Endodermal cell (in vitro differentiated cells): ENCODE measurements at regions not wholly inside any gene's neighbourhood (a gene's known extent, or its start where the extent isn't known, plus 50 kb on each side); places are given as distances from the start of the nearest gene placed in this dataset.
A peak's percentile ranks its signal among the peaks of the same experiment; 100 is the strongest.

Experiments
- DNase-seq: peaks from one replicate; pipeline ENCODE4 v3.0.0-alpha.2; 2017
- H3K27ac ChIP-seq: 2 replicates; pipeline ENCODE4 v1.5.1; 2013; ENCODE audit warnings: mild to moderate bottlenecking, low read depth, low read length, moderate library complexity
- H3K27me3 ChIP-seq: 2 replicates; pipeline ENCODE4 v1.6.1; 2013; ENCODE audit warnings: mild to moderate bottlenecking, low read length, moderate library complexity; ENCODE audit not compliant: insufficient read depth, control insufficient read depth, poor library complexity, severe bottlenecking
- H3K36me3 ChIP-seq: 2 replicates; pipeline ENCODE4 v1.7.0; 2013; ENCODE audit warnings: mild to moderate bottlenecking, low read length, moderate library complexity; ENCODE audit not compliant: control insufficient read depth, insufficient read depth
- H3K4me1 ChIP-seq: one replicate; pipeline ENCODE4 v1.7.0; 2013; ENCODE audit warnings: low read length; ENCODE audit not compliant: control insufficient read depth, insufficient read depth
- H3K4me3 ChIP-seq: 2 replicates; pipeline ENCODE4 v1.5.1; 2013; ENCODE audit warnings: mild to moderate bottlenecking, low read length, moderate library complexity
- H3K9ac ChIP-seq: 2 replicates; pipeline ENCODE4 v1.6.1; 2013; ENCODE audit warnings: mild to moderate bottlenecking, low read length, moderate library complexity; ENCODE audit not compliant: poor library complexity, severe bottlenecking; ENCODE audit errors: extremely low read depth
- H3K9me3 ChIP-seq: 2 replicates; pipeline ENCODE4 v1.6.1; 2013; ENCODE audit warnings: mild to moderate bottlenecking, low read length, moderate library complexity; ENCODE audit not compliant: control insufficient read depth
- H3K27ac Mint-ChIP-seq: 2 replicates; pipeline ENCODE4 v1.8.0; 2020; ENCODE audit warnings: mixed read lengths
- H3K27me3 Mint-ChIP-seq: 2 replicates; pipeline ENCODE4 v1.8.0; 2021; ENCODE audit warnings: mild to moderate bottlenecking, mixed read lengths; ENCODE audit not compliant: insufficient read depth
- H3K36me3 Mint-ChIP-seq: 2 replicates; pipeline ENCODE4 v1.8.0; 2020; ENCODE audit warnings: low read depth, mixed read lengths
- H3K4me1 Mint-ChIP-seq: 2 replicates; pipeline ENCODE4 v1.8.0; 2020; ENCODE audit warnings: mixed read lengths
- H3K4me3 Mint-ChIP-seq: 2 replicates; pipeline ENCODE4 v1.8.0; 2020; ENCODE audit warnings: mild to moderate bottlenecking, moderate library complexity, mixed read lengths
- H3K9me3 Mint-ChIP-seq: 2 replicates; pipeline ENCODE4 v1.8.0; 2020; ENCODE audit warnings: mild to moderate bottlenecking, mixed read lengths
- WGBS, 2 experiments: methylation state at CpG; one replicate each; pipeline versions ENCODE4 v1.1.5 to v1.1.7; 2013; ENCODE audit warnings: missing lambda C conversion rate in 2 of 2, mixed read lengths in 1 of 2; ENCODE audit not compliant: insufficient coverage in 1 of 2, insufficient read length in 1 of 2; 5-methylcytosine and 5-hydroxymethylcytosine counted together
- TF ChIP-seq, protein P1 (sequence below): fragments of 200-600 bp; sonication (generic); conservative IDR thresholded peaks from 2 replicates; pipeline ENCODE4 v1.5.0; 2021; ENCODE audit warnings: antibody characterized with exemption, mild to moderate bottlenecking

DNA sequence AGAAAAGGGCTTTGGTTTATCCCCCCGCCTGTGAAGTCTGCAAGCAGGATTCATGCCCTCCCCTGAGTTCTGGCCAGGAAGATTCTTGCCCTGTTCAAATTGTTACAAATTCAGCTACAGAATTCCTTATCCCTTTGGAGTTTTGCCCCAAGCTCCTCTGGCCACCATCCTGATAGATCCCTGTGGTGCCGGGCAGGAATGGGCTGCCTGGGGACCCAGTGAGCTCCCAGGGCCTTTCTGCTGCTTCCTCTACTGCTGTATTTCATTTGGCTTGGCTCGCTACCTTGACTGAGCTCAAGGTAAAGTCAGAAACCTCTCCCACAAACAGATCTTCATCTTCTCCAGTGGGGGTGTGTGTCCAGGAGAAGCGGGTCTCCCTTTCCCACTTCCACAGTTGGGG is 194.6 kb upstream of the NBEA start:
- Histone ChIP-seq H3K4me1 (peaks cover 17% of the 10 kb centered on the region), H3K27ac (peak overlapping the region; percentile 26), H3K36me3 (no peaks in the 10 kb centered on the region), H3K9me3 (no peaks in the 10 kb centered on the region), H3K27me3 (no peaks in the 10 kb centered on the region), H3K9ac (no peak overlapping the region), H3K4me3 (no peak overlapping the region)
- Mint-ChIP-seq H3K4me1 (peaks cover 55% of the 10 kb centered on the region), H3K36me3 (peaks cover 4% of the 10 kb centered on the region), H3K4me3 (no peak overlapping the region), H3K27me3 (no peaks in the 10 kb centered on the region), H3K9me3 (peaks cover 38% of the 10 kb centered on the region), H3K27ac (peak overlapping the region; percentile 91)
- TF ChIP-seq, protein P1, sequence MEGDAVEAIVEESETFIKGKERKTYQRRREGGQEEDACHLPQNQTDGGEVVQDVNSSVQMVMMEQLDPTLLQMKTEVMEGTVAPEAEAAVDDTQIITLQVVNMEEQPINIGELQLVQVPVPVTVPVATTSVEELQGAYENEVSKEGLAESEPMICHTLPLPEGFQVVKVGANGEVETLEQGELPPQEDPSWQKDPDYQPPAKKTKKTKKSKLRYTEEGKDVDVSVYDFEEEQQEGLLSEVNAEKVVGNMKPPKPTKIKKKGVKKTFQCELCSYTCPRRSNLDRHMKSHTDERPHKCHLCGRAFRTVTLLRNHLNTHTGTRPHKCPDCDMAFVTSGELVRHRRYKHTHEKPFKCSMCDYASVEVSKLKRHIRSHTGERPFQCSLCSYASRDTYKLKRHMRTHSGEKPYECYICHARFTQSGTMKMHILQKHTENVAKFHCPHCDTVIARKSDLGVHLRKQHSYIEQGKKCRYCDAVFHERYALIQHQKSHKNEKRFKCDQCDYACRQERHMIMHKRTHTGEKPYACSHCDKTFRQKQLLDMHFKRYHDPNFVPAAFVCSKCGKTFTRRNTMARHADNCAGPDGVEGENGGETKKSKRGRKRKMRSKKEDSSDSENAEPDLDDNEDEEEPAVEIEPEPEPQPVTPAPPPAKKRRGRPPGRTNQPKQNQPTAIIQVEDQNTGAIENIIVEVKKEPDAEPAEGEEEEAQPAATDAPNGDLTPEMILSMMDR = no peak
- 88 to 90% methylated on average over 3 to 4 of the region's 4 CpGs for WGBS, 2 experiments
- no peak for DNase-seq

GRCh38 chr13:34748073-34748472 is 194.0 kb upstream of the NBEA start:
- no peak overlapping the region for H3K4me3 ChIP-seq
- TF ChIP-seq, protein P1 = no peak
- peaks cover 37% of the 10 kb centered on the region for H3K9me3 Mint-ChIP-seq
- peak overlapping the region; percentile 91 for H3K27ac Mint-ChIP-seq
- H3K4me1 ChIP-seq = peaks cover 17% of the 10 kb centered on the region
- H3K27me3 ChIP-seq = no peaks in the 10 kb centered on the region
- no peak overlapping the region for H3K9ac ChIP-seq
- H3K9me3 ChIP-seq = peaks cover 1% of the 10 kb centered on the region
- no peak overlapping the region for H3K4me3 Mint-ChIP-seq
- DNase-seq = no peak
- 90 to 95% methylated on average over 5 of the region's 5 CpGs for WGBS, 2 experiments
- H3K36me3 Mint-ChIP-seq = peaks cover 3% of the 10 kb centered on the region
- no peaks in the 10 kb centered on the region for H3K36me3 ChIP-seq
- peaks cover 55% of the 10 kb centered on the region for H3K4me1 Mint-ChIP-seq
- no peaks in the 10 kb centered on the region for H3K27me3 Mint-ChIP-seq
- no peak overlapping the region for H3K27ac ChIP-seq

GRCh38 chr13:34748596-34748995 is 193.5 kb upstream of the NBEA start:
- peaks cover 55% of the 10 kb centered on the region for H3K4me1 Mint-ChIP-seq
- H3K27me3 ChIP-seq = no peaks in the 10 kb centered on the region
- TF ChIP-seq, protein P1 = no peak
- no peak overlapping the region for H3K27ac ChIP-seq
- H3K36me3 Mint-ChIP-seq = peaks cover 3% of the 10 kb centered on the region
- peaks cover 6% of the 10 kb centered on the region for H3K9me3 ChIP-seq
- no peak overlapping the region for H3K4me3 Mint-ChIP-seq
- WGBS, 2 experiments = 100% methylated on average over 1 of the region's 1 CpG; no CpG with 5 or more reads in 1 of the 2 experiments
- DNase-seq = no peak
- H3K27ac Mint-ChIP-seq = no peak overlapping the region
- no peaks in the 10 kb centered on the region for H3K36me3 ChIP-seq
- H3K4me1 ChIP-seq = peaks cover 17% of the 10 kb centered on the region
- no peaks in the 10 kb centered on the region for H3K27me3 Mint-ChIP-seq
- no peak overlapping the region for H3K9ac ChIP-seq
- H3K4me3 ChIP-seq = no peak overlapping the region
- H3K9me3 Mint-ChIP-seq = peaks cover 33% of the 10 kb centered on the region
